ENCODE measurements at regions not wholly inside any gene's neighbourhood (a gene's known extent, or its start where the extent isn't known, plus 50 kb on each side); places are given as distances from the start of the nearest gene placed in this dataset.

- H3K9me1 ChIP-seq (replicated peaks; ENCODE audit: control insufficient read depth, extremely low read depth, insufficient read depth, low read length): no peaks in the 10 kb centered on the region
- no peak for DNase-seq (ENCODE audit: low read depth, low spot score)
- CTCF ChIA-PET: no interaction called here
These were observed 114.0 kb downstream of the FAM76B start for GRCh38 chr11:95675585-95675984.

More at GRCh38 chr11:95675585-95675984, 114.0 kb downstream of the FAM76B start:
- dilution Hi-C loops (cut with MboI; ENCODE audit: extremely low pct_ligation_motif_present, low sequenced_read_pairs) (no loop called here), intact Hi-C loops (cut with micrococcal nuclease) (no loop called here)
- no peaks in the 10 kb centered on the region for H3K9me3 ChIP-seq (replicated peaks; ENCODE audit: control insufficient read depth, insufficient read depth, low read length)
- POLR2A ChIA-PET: no interaction called here
- BruUV-seq (replicated peaks): no TSS peak
- H3K4me3 ChIP-seq (replicated peaks in 1 of 3; ENCODE audit: insufficient read depth in 1 of 3, low read depth in 1 of 3, low read length in 3 of 3): no peak overlapping the region
- no peaks in the 10 kb centered on the region for H4K20me1 ChIP-seq (replicated peaks; ENCODE audit: control insufficient read depth, extremely low read depth, insufficient read depth, low read length)
- FAIRE-seq: no peak
- no peak overlapping the region for H3K4me2 ChIP-seq (ENCODE audit: insufficient read depth, low read length)
- H3K36me3 ChIP-seq (ENCODE audit: control insufficient read depth in 2 of 2, extremely low read depth in 1 of 2, insufficient read depth in 2 of 2, low read length in 2 of 2): no peaks in the 10 kb centered on the region
- H3K79me2 ChIP-seq (ENCODE audit: control insufficient read depth, insufficient read depth, low read length): no peaks in the 10 kb centered on the region
- H3K27ac ChIP-seq (ENCODE audit: insufficient read depth, low read depth, low read length): no peak overlapping the region
- no peak overlapping the region for H3K9ac ChIP-seq (replicated peaks; ENCODE audit: extremely low read depth, insufficient read depth, low read length)
- no peaks in the 10 kb centered on the region for H3K4me1 ChIP-seq (ENCODE audit: control insufficient read depth, extremely low read depth, insufficient read depth, low read length)
- no peak for TF ChIP-seq MYC (IDR thresholded peaks at IDR 0.05; ENCODE audit: low read depth, low read length)
- TF ChIP-seq FOS (IDR thresholded peaks at IDR 0.05; ENCODE audit: borderline replicate concordance, insufficient read depth, low read length): no peak
- TF ChIP-seq, protein P1, sequence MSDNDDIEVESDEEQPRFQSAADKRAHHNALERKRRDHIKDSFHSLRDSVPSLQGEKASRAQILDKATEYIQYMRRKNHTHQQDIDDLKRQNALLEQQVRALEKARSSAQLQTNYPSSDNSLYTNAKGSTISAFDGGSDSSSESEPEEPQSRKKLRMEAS (IDR thresholded peaks at IDR 0.05; ENCODE audit: insufficient read depth, insufficient read length): no peak
- no peak for TF ChIP-seq EZH2 (IDR thresholded peaks at IDR 0.05; ENCODE audit: borderline replicate concordance, low read depth, low read length, severe bottlenecking)
- TF ChIP-seq CTCF (IDR thresholded peaks at IDR 0.05; ENCODE audit: extremely low read depth in 1 of 2, insufficient read depth in 1 of 2, low read depth in 1 of 2, low read length in 2 of 2): no peak
- TF ChIP-seq JUN (IDR thresholded peaks at IDR 0.05; ENCODE audit: borderline replicate concordance, insufficient read depth, insufficient read length, low read depth): no peak
- TF ChIP-seq GATA2 (IDR thresholded peaks at IDR 0.05; ENCODE audit: insufficient read depth, insufficient read length, low read depth, low read length): no peak
- no peak for TF ChIP-seq POLR2A (IDR thresholded peaks at IDR 0.05; ENCODE audit: low read depth, low read length)
- no peak for TF ChIP-seq POLR2AphosphoS5 (IDR thresholded peaks at IDR 0.05; ENCODE audit: insufficient read depth, low read depth, low read length)
- H2AFZ ChIP-seq (ENCODE audit: low read depth, low read length): no peak overlapping the region
- no peaks in the 10 kb centered on the region for H3K27me3 ChIP-seq (ENCODE audit: control insufficient read depth in 2 of 2, insufficient read depth in 2 of 2, low read length in 2 of 2)

All from endothelial cell of umbilical vein (primary cell).